HG03354 (cell line): ENCODE measurements at regions not wholly inside any gene's neighbourhood (a gene's known extent, or its start where the extent isn't known, plus 50 kb on each side); places are given as distances from the start of the nearest gene placed in this dataset.

ENCODE experiments used
- ATAC-seq: cut with Tn5 transposase; IDR thresholded peaks from one replicate; pipeline ENCODE4 v1.9.1; 2021; ENCODE audit warnings: mild to moderate bottlenecking; ENCODE audit not compliant: unreplicated experiment, poor library complexity, severe bottlenecking

DNA sequence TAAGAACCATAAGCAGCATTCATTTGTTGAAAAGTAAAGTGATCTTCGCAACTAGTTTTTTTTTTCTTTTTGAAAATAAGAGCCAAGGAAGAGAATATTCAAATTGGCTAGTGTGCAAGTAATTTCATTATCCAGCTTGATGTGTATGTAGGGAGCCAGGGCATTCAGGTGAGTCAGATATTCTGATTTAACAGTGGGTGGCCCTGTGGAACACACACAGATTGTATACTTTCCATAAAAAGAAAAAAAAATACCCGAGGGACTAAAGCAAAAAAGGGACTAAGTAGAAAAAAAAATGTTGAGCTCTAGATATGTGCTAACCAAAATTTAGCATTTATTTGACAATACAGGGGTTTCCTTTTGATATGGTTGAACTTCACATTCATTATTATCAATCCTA, 96.9 kb upstream of the ROPN1 start:
- ATAC-seq = no peak

GRCh38 chr3:124089214-124089613, 97.3 kb upstream of the ROPN1 start:
- ATAC-seq = no peak

DNA sequence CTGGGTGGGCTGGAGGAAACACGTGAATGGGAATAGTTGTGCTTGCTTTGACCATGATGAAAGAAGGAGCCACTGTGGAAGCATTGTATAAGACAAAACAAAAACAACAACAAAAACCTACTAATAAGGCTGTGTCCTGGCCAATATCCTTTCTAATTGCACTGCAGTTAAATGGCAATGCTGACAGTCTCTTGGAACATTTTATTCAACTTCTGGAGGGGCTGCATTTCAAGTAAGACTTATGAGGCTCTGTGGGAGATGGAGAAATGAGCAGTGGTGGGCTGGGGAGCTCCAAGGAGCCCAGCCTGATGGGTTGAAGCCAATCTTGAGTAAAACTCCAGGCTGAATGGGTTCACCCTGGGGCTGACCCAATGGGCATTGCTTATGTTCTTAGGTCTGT, 99.8 kb upstream of the ROPN1 start:
- no peak for ATAC-seq

DNA sequence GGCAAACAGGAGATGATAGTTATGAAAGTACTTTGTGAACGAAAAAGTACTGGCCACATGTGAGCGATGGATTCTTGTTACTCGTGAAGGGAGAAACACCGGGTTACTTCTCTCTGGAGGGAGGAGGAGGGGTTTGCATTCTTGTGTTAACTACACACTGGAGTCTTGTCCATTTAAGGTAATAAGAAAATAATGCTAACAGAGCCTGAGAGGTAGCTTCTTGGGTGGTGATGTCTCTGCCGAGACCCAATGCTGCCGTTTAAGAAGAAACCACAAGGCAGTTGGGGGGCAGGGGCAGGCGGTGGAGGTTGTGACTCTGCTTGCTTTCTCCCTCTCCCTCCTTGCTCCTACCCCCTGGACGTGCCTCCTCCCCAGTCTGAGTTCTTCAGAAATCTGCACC, 100.9 kb upstream of the ROPN1 start:
- ATAC-seq = no peak

DNA sequence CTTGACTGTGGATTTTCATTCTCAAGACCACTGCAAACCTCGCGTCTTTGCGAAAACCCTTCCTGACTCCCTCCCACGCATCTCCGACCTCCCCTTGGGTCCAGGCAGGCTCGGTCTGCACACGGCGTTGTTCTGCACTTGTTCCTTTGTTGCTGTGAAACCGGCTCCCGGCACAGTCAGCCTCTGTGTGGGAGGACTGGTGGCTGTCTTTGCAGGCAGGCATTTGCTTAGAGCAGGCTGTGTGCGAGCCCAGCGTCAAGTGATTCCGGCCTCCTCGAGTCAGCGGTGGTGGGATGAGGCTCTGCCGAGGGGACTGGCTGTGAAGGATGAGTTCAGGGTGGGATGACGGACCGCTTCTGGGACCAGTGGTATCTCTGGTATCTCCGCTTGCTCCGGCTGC, 102.6 kb upstream of the ROPN1 start:
- ATAC-seq = no peak

DNA sequence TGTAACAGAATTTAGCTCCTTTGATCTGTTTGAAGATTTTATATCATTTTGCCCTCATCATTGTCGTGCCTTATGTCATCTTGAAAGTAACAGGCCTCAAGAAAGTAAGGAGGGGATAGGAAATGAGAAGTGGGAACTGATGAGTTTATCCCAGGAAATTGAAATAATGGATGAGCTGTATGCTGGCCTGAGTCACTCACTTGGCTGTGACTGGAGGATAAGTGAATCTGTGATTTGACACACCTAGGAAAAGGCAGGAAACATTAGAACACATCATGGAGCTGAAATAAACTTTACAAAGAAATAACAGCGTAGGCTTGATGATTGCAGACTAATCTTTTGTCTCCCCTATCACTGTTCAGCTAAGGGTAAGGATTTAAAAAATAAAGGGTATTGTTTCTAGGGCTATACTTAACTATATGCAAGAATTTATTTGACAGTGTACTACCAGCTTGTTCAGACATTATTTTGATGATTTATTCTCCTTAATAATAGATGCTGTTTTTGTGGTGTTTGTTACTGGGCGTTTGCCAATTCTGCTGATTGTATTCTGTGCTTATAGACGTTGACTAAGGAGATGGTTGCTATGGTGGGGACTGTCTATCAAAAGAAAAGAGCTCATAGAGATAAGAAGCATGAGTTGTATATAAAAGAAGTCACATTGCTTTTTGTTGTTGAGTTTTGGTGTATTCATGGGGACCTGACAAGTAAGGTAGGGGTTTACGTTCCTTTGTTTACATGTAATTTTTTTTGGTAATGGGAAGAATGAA, 105.6 kb upstream of the ROPN1 start:
- no peak for ATAC-seq

DNA sequence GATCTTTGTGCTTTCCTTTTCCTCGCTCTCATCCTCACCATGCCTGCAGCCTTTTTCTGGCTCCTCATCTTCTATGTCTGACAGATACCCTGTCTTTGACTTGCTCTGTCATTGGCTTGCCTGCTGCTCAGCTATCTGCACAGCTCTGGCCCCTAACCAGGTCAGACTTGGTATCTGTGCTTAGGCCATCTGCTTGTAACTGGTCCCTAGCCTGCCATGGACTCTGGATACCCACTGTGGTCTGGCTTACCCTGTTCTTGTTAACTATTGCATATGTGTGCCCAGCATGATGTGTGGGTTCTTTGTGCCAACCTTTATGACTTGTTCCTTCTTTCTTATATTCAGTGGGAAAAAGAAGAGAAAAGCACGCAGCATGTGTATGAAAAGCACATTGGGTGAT, 109.7 kb upstream of the ROPN1 start:
- no peak for ATAC-seq

GRCh38 chr3:124107104-124107890, 115.4 kb upstream of the ROPN1 start:
- no peak for ATAC-seq

DNA sequence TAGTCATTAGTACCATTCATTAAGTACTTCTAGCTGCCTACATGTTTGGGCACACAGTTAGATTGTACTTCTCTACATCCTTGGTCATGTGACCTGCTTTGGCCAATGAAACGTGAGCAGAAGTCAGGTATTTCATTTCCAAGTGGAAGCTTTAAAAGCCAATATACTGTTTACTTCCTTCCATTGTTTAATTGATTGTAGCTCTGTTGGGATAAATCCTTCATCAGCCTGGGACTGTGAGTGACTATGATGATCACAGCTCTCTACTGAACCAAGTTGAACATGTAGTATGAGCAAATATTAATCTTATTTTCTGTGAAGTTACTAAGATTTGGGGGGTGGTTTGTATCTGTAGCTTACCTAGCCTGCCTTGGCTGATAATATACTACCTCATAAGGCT, 116.5 kb upstream of the ROPN1 start:
- no peak for ATAC-seq

DNA sequence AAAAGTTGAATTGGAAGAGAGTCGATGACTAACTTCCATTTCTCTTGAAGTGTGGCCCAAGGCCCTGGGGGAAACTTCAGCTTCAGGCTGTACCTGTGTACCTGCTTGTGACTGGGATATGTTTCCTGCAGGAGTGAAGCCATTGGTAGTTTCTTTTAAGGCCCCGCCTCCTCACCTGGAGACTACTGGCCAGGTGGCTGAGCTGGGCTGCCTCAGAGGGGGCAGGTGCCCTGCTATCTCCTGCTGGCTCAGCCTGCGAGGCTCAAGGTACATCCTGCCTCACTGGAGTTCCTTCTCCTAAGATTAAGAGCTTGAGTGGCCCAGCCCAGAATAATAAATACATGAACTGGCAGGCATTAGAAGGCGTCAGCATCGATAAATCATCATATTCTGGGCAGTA, 121.6 kb upstream of the ROPN1 start:
- no peak for ATAC-seq

- no peak for ATAC-seq
Observed at GRCh38 chr3:124115279-124115678, 123.4 kb upstream of the ROPN1 start.

- ATAC-seq = no peak
Observed at GRCh38 chr3:124115956-124116355, 124.0 kb upstream of the ROPN1 start.

- no peak for ATAC-seq
Observed at GRCh38 chr3:124116906-124117305, 125.0 kb upstream of the ROPN1 start.

DNA sequence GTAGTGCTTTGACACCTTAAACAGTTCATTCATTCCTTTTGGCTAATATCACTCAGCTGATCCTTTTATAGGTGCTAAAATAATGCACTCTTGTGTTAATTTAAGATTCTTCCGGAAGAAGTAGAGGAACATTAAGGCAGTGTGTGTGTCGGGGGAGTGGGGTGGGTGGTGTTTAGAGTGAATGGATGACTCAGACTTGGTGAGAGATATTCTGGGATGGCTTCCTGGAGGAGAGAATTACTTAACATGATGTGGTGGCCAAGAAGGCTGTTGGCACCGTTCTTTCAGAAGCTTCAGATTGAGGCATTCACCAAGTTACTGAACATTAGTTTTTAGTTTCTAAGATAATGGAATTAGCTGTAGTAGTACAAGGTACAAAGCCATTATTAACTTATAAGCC, 125.6 kb upstream of the ROPN1 start:
- ATAC-seq = no peak

DNA sequence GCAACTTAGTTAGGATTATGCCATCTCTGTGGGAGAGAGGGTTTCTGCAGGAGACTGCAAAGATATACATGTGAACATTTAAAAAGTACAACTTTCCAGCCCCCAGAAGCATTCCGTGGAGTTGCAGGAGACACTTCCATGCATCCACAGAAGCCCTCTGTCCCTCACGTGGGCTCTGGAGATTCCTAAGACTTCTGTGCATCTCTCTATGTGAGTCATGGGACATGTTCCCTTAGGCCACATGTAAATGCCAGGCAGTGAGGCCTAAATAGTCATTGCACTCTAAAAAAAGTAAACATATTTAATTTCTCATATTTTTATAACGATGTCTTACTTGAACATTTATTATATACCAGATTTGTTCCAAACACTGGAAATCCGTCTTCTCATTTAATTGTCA, 126.5 kb upstream of the ROPN1 start:
- ATAC-seq = no peak

DNA sequence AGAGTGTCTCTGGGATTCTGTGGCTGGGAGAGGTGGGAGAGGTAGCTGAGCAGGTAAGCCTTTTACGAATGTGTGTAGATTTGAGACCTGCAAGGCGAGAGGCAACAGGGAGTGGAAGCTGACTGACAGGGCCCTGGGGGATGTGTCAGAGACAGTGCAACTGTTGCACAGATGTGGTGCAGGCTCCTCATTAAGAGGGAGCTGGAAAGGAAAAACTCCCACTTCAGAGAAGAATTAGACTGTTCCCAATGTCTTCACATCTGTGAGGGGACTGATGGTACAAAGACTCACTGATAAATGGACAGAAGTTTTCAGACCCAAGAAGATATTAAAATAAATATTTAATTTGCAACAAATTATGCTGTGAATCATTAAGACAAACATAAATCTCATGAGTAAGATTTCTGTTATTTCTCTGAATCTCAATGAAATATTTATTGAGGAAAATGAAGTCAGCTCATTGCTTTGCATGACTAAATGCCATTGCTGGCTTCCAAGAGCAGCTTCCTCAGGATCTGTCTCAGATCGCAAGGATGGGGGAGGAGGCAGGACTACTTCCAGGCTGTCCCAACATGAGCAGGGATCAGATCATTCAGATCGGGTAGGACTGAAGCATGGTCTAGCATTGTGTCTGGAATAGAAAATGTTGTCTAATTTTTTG, 127.3 kb upstream of the ROPN1 start:
- ATAC-seq = no peak

DNA sequence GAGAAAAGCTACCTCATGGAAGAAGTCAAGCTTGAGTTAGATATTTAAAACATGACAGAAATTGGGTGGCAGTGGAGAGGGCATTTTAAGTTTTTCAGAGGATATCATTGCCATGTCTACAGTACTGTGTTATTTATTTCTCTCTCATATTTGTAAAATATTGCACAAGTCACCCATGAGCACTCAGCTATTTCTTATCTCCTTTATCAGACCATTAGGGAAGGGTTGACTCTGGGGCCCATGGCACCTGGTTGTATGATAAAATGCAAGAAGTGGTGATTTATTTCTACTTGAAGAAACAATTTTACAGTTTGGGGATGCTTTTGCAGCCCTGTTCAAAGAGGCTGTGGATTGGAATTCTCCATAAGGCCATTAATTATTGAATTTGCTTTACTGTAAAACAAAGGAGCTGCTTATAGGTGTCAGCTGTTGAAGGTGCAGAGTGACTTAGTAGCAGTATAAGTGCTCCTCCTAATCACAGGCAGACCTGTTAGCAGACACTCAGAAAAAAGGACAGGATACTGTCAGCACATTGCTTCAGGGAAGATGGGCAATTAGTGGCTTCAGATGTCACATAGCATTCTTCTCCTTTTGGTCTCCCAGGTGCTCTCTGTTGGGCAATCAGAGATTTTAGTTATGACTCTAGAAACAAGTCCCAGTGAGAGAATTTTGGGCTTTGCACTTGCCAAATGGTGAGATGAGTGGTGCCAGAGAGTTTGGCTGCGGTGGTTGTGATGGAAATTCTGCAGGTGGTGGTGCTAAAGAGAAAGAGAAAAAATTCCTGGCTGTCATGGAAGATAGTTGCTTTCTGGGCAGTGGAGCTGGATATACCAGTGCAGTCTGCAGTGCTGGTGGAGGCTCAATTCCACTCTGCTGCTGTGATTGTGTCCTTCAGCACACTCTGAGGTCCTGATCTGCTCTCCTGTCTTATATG, 129.7 kb upstream of the ROPN1 start:
- no peak for ATAC-seq

DNA sequence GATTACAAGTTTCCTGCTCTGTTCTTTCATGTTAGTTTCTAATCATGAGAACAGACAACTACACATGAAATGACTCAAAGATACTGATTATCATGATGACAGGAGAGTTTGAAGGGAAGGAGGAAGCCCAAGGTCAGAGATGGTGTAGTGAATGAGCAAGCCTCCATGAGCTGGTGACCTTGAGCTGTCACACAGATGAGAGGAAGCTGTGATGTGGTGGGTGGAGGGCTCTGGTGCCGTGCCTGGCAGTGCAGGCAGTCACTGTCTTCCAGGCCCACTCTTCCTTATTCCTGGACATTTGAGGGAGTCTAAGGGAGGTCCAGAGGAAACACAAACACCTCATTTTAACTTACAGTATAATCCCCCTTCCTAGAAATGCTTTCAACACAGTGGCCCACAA, 133.4 kb upstream of the ROPN1 start:
- ATAC-seq = no peak

DNA sequence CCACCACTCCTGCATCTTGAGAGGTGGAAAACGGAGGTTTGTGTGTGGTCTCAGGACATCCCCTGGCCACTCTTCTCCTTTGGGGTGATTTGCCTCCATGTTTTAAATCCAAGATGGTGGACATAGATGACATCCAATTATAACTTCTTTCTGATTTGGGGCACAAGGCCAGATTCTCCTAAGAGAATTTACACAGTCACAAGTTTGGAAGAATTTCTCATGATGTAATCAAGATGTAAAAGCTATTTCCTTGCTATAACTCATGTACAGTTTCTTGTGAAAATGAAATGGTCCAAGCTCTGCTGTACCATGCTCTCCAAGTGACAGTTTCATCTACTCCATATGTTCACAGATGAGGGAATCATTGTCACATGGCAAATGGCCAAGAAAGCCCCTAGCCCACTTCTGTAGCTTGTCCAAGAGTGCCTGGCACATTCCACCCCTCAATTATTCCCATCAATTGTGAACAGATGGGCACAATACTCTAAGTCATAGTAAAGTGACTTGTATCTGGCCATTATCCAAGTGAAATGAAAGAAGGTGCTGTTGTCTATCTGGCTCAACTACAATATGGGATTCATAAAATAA, 134.6 kb upstream of the ROPN1 start:
- no peak for ATAC-seq
